AG10803 (cell line): ENCODE measurements at regions not wholly inside any gene's neighbourhood (a gene's known extent, or its start where the extent isn't known, plus 50 kb on each side); places are given as distances from the start of the nearest gene placed in this dataset.

Source experiments
- DNase-seq: peaks from one replicate; pipeline ENCODE4 v3.0.0; 2010; ENCODE audit warnings: low read depth
- H3K4me3 ChIP-seq: 2 replicates; pipeline ENCODE4 v1.5.1; 2011; ENCODE audit warnings: mild to moderate bottlenecking, low read length, control low read depth
- TF ChIP-seq, protein P1 (sequence below): conservative IDR thresholded peaks from 2 replicates; pipeline ENCODE4 v1.5.1; 2011; ENCODE audit warnings: mild to moderate bottlenecking, low read length, control low read depth, inconsistent platforms

- TF ChIP-seq, protein P1, sequence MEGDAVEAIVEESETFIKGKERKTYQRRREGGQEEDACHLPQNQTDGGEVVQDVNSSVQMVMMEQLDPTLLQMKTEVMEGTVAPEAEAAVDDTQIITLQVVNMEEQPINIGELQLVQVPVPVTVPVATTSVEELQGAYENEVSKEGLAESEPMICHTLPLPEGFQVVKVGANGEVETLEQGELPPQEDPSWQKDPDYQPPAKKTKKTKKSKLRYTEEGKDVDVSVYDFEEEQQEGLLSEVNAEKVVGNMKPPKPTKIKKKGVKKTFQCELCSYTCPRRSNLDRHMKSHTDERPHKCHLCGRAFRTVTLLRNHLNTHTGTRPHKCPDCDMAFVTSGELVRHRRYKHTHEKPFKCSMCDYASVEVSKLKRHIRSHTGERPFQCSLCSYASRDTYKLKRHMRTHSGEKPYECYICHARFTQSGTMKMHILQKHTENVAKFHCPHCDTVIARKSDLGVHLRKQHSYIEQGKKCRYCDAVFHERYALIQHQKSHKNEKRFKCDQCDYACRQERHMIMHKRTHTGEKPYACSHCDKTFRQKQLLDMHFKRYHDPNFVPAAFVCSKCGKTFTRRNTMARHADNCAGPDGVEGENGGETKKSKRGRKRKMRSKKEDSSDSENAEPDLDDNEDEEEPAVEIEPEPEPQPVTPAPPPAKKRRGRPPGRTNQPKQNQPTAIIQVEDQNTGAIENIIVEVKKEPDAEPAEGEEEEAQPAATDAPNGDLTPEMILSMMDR, result no peak
Measured at GRCh38 chr6:62480544-62480943, 194.5 kb upstream of the KHDRBS2 start.

GRCh38 chr6:62479697-62480220 is 193.7 kb upstream of the KHDRBS2 start:
- DNase-seq, result no peak
- H3K4me3 ChIP-seq, result no peak overlapping the region

More at GRCh38 chr6:62480544-62480943, 194.5 kb upstream of the KHDRBS2 start:
- DNase-seq, result no peak
- H3K4me3 ChIP-seq, result no peak overlapping the region

DNA sequence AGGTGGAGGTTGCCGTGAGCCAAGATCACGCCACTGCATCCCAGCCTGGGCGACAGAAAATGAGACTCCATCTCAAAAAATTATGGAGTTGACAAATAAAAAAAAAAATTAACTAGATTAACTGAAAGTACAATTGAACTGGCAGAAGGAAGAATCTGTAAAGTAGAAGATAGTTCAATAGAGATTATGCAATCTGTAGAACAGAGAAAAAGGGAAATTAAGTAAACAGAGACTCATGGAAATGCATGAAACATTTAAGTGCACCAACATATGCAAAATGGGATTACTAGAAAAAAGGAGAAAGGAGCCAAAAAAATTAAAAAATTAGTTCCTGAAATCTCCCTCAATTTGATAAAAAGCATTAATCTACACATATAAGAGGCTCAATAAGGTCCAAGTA is 188.8 kb upstream of the KHDRBS2 start:
- TF ChIP-seq, protein P1, result no peak
- H3K4me3 ChIP-seq, result no peak overlapping the region
- DNase-seq, result no peak

More at GRCh38 chr6:62479697-62480220, 193.7 kb upstream of the KHDRBS2 start:
- TF ChIP-seq, protein P1, result no peak

- H3K4me3 ChIP-seq, result no peak overlapping the region
- no peak for DNase-seq
- TF ChIP-seq, protein P1, result no peak
Measured at GRCh38 chr6:62466607-62467006, 180.6 kb upstream of the KHDRBS2 start.

DNA sequence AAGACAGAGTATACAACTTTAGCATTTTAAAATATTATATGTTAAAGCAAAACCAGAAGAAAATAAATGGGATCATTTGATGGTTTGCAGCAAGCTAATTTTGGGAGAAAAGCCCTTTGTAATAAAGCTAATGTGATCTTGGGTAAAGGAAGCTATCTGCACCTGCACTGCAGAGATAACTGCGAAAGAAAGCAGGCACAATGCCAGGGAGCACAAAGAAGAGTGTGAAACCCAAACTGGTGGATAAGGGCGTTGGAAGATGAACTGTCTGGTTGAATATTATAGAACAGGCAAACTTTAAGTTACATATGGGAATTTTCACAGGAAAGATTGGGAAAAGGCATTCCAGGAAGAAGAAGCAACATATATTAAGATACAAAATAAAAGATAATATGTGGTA is 179.2 kb upstream of the KHDRBS2 start:
- no peak overlapping the region for H3K4me3 ChIP-seq
- TF ChIP-seq, protein P1, result no peak
- DNase-seq, result no peak

DNA sequence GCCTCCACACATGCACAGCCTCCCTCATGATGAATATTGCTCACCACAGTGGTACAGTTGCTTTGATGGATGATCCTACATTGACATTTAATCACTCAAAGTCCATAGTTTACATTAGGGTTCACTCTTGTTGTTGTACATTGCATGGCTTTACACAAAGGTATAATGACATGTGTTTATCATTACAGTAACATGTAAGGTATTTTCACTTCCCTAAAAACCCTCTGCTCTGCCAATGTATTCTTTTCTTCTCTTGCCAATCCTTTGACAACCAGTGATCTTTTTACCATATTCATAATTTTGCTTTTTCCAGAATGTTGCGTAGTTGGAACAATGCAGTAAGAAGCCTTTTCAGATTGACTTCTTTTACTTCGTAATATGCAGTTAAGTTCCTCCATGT is 166.6 kb upstream of the KHDRBS2 start:
- TF ChIP-seq, protein P1, result no peak
- no peak overlapping the region for H3K4me3 ChIP-seq
- DNase-seq, result no peak

- TF ChIP-seq, protein P1, result no peak
- H3K4me3 ChIP-seq, result no peak overlapping the region
- DNase-seq, result no peak
Measured at GRCh38 chr6:62446647-62447316, 160.8 kb upstream of the KHDRBS2 start.
